ENCODE measurements at regions not wholly inside any gene's neighbourhood (a gene's known extent, or its start where the extent isn't known, plus 50 kb on each side); places are given as distances from the start of the nearest gene placed in this dataset.

- DNase-seq = no peak
- intact Hi-C loops (cut with DNase I) = no loop called here
- no peaks in the 10 kb centered on the region for H3K27me3 ChIP-seq
- peaks cover 41 to 47% of the 10 kb centered on the region in 2 donors for H3K4me1 ChIP-seq
- TF ChIP-seq, protein P1, sequence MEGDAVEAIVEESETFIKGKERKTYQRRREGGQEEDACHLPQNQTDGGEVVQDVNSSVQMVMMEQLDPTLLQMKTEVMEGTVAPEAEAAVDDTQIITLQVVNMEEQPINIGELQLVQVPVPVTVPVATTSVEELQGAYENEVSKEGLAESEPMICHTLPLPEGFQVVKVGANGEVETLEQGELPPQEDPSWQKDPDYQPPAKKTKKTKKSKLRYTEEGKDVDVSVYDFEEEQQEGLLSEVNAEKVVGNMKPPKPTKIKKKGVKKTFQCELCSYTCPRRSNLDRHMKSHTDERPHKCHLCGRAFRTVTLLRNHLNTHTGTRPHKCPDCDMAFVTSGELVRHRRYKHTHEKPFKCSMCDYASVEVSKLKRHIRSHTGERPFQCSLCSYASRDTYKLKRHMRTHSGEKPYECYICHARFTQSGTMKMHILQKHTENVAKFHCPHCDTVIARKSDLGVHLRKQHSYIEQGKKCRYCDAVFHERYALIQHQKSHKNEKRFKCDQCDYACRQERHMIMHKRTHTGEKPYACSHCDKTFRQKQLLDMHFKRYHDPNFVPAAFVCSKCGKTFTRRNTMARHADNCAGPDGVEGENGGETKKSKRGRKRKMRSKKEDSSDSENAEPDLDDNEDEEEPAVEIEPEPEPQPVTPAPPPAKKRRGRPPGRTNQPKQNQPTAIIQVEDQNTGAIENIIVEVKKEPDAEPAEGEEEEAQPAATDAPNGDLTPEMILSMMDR (IDR thresholded peaks at IDR 0.05) = no peak
- TF ChIP-seq POLR2A (IDR thresholded peaks at IDR 0.05) = no peak
- no peaks in the 10 kb centered on the region for H3K36me3 ChIP-seq
- 83 to 89% methylated on average over 4 of the region's 4 CpGs for WGBS, 2 donors
- no peak overlapping the region for H3K4me3 ChIP-seq (replicated peaks in 1 of 3)
- no peaks in the 10 kb centered on the region for H3K9me3 ChIP-seq
- peak overlapping the region in 2 of 3 donors; percentile 34 to 37 for H3K27ac ChIP-seq
Measured at GRCh38 chr10:29722777-29723176, 88.0 kb upstream of the SVIL start.

GRCh38 chr10:29720149-29720548 lies 85.4 kb upstream of the SVIL start:
- DNase-seq = no peak
- Histone ChIP-seq H3K27me3 (no peaks in the 10 kb centered on the region), H3K9me3 (no peaks in the 10 kb centered on the region), H3K4me1 (peaks cover 37 to 39% of the 10 kb centered on the region in 2 donors), H3K36me3 (no peaks in the 10 kb centered on the region), H3K4me3 (replicated peaks in 1 of 3) (no peak overlapping the region), H3K27ac (no peak overlapping the region)
- TF ChIP-seq, protein P1 (IDR thresholded peaks at IDR 0.05) = no peak
- no peak for TF ChIP-seq POLR2A (IDR thresholded peaks at IDR 0.05)
- intact Hi-C loops (cut with DNase I) = no loop called here

DNA sequence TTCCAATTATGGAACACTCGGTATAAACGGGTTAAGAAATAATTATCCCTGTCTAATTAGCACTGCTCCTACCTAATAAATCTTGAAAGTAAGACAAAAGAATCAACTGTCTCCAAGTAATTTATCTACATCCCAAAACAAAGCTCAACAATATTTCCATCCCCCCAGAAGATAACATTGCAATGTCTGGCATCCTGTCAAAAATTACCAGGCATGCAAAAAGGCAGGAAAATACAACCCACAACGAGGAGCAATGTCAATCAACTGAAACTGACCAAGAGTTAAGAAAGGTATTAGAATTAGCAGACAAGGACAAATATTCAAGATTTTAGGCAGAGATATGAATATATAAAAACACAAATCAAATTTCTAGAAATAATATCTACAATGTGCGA lies 84.5 kb upstream of the SVIL start:
- Histone ChIP-seq H3K27me3 (no peaks in the 10 kb centered on the region), H3K27ac (peak overlapping the region; percentile 5 to 57 (median 44)), H3K36me3 (no peaks in the 10 kb centered on the region), H3K4me1 (peaks cover 36 to 37% of the 10 kb centered on the region in 2 donors), H3K4me3 (replicated peaks in 1 of 3) (no peak overlapping the region), H3K9me3 (no peaks in the 10 kb centered on the region)
- TF ChIP-seq POLR2A (IDR thresholded peaks at IDR 0.05) = no peak
- TF ChIP-seq, protein P1 (IDR thresholded peaks at IDR 0.05) = no peak
- DNase-seq = no peak
- intact Hi-C loops (cut with DNase I) = no loop called here
- 66 to 67% methylated on average over 4 of the region's 4 CpGs for WGBS, 2 donors

DNA sequence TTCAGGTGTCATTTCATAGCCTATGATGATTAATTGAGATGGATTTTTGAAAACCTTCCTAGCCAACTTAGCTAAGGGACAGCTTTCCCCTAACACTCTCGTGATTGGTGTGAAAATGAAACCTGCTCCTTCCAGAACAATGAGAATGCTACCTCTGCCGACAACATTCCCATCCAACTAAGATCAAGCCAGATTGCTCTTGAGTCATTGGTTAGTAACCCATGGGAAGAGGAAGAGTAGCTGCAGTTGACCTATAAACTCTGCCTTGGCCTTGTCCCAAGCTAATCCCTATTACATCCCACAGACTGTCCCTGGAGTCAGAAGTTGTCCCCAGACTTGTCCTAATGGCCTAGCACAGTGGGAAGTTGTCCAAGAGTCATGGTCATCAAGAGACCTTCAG lies 80.5 kb upstream of the SVIL start:
- no peak overlapping the region for H3K4me3 ChIP-seq (replicated peaks in 1 of 3)
- peaks cover 22 to 26% of the 10 kb centered on the region in 2 donors for H3K4me1 ChIP-seq
- H3K36me3 ChIP-seq = no peaks in the 10 kb centered on the region
- 78 to 93% methylated on average over 2 of the region's 2 CpGs for WGBS, 2 donors
- TF ChIP-seq POLR2A (IDR thresholded peaks at IDR 0.05) = no peak
- TF ChIP-seq, protein P1 (IDR thresholded peaks at IDR 0.05) = no peak
- no peak overlapping the region for H3K27ac ChIP-seq
- no peaks in the 10 kb centered on the region for H3K9me3 ChIP-seq
- no peaks in the 10 kb centered on the region for H3K27me3 ChIP-seq
- intact Hi-C loops (cut with DNase I) = no loop called here
- no peak for DNase-seq

- Histone ChIP-seq H3K4me1 (peaks cover 21 to 33% of the 10 kb centered on the region in 2 donors), H3K36me3 (no peaks in the 10 kb centered on the region), H3K27ac (peak overlapping the region in 2 of 3 donors; percentile 27 to 39), H3K4me3 (replicated peaks in 1 of 3) (no peak overlapping the region), H3K27me3 (no peaks in the 10 kb centered on the region), H3K9me3 (no peaks in the 10 kb centered on the region)
- TF ChIP-seq, protein P1 (IDR thresholded peaks at IDR 0.05) = no peak
- TF ChIP-seq POLR2A (IDR thresholded peaks at IDR 0.05) = no peak
- WGBS, 2 donors = 89 to 93% methylated on average over 9 of the region's 9 CpGs
- intact Hi-C loops (cut with DNase I) = no loop called here
- DNase-seq = no peak
Measured at GRCh38 chr10:29714096-29714874, 79.5 kb upstream of the SVIL start.

Measured in thyroid gland (tissue), 4 donors.